ENCODE measurements at regions not wholly inside any gene's neighbourhood (a gene's known extent, or its start where the extent isn't known, plus 50 kb on each side); places are given as distances from the start of the nearest gene placed in this dataset.
"Not testable (repeated sequence)": the region's sequence is repeated elsewhere in the genome, so short reads cannot be mapped to it uniquely, and the experiment has no call there.

GRCh38 chr9:104980039-104980654 lies 52.2 kb upstream of the ABCA1 start:
- DNase-seq, result no peak

DNA sequence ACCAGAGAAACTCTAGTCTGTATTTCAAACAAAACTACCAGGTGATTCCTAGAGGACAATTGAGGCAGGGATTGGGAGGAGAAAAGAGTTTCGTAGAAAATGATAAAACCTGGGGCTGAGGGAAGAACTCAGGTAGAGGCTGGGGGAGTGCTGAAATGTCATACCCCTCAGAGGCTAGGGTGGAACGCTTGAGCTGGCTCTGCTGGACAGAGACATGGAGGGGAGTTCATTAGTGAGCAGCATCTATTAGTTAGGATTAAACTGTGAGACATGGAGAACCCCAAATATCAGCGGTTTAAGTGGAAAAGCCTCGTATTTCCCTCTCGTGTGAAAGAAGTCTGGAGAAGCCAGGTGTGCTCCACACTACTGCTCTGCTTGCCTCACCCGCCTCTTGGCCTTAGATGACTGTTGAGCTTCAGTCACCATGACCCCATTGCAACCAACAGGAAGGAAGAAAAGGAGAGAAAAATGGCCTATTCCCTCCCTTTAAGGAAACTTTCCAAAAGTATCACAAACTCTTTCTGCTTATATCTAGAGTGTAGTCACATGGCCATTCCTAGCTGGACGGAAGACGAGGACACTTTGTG lies 53.7 kb upstream of the ABCA1 start:
- DNase-seq, result no peak

- DNase-seq, result no peak
Observed at GRCh38 chr9:104982543-104982942, 54.6 kb upstream of the ABCA1 start.

- no peak for DNase-seq
Observed at GRCh38 chr9:104983491-104983890, 55.5 kb upstream of the ABCA1 start.

GRCh38 chr9:104984121-104984520 lies 56.2 kb upstream of the ABCA1 start:
- no peak for DNase-seq

- DNase-seq, result no peak
Observed at GRCh38 chr9:104984542-104984941, 56.6 kb upstream of the ABCA1 start.

GRCh38 chr9:104984948-104985347 lies 57.0 kb upstream of the ABCA1 start:
- DNase-seq, result peak; percentile 9

- DNase-seq, result no peak
Observed at GRCh38 chr9:104986096-104986495, 58.1 kb upstream of the ABCA1 start.

DNA sequence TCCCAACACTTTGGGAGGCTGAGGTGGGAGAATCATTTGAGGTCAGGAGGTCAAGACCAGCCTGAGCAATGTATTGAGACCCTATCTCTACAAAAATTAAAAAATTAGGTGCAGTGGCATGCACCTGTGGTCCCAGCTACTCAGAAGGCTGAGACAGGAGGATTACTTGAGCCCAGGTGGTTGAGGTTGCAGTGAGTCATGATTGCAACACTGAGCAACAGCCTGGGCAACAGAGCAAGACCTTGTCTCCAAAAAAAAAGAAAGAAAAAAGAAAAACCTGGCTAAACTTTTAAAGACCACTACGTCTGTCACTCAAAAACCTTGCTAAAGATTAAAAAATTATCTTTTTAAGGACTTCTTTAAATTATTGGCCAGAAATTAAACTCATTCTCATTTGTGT lies 59.8 kb upstream of the ABCA1 start:
- DNase-seq, result no peak

GRCh38 chr9:104988539-104988938 lies 60.6 kb upstream of the ABCA1 start:
- DNase-seq, result no peak

DNA sequence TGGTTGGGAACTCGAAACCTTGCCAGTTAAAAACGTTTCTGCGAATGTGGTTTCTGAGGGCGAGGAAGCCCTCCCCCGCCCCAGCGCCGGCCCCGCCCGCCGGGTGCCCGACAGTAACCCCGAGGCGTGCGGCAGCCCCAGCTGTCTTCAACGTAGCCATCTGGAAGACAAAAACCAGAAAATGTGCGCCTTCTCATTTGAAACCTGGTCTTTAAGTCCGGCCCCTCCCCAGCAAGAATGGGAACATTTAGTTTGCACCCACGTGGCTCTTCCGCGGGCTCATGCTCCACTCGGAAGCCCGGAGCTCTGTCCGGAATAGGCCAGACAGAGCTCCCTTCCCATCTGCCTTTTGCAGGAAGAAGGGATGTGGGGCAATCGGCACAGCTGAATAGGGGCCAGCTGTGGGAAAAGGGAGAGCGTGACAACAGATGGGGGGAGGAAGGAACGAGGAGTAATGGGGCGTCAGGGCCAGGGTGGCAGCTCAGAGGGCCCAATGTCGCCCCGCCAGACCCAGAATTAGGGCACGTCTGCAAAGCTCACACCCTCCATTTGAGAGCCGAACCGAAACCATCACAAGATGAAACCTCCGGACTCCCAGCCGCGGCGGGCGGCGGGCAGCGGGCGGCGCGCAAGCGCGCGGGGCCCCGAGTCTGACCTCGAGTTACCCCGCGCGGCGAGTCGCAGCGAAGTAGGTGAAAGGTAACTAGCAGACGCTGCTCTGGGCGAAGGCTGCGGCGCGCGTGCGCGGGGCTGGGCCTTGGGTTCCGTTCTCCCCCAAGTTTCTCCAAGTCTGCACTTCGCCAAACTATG lies 63.4 kb upstream of the ABCA1 start:
- peak; percentile 92 for DNase-seq

DNA sequence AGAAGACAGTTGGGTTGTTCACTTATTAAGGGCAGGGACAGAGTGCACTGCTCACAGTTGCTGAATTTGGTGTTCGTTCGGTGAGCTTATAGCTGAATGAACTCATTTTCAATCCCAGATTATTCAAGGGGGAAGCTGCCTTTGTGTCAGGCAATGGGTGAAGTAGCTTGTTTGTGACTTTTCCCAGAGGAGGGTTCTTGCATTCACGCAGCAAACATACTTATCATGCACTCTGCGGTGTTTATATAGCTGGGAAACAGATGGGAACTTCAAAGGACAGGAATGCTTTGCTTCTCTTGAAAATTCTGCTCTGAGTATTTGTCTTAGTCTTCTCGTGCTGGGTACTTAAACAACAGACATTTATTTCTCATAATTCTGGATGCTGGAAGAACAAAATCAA lies 64.7 kb upstream of the ABCA1 start:
- peak; percentile 34 for DNase-seq

DNA sequence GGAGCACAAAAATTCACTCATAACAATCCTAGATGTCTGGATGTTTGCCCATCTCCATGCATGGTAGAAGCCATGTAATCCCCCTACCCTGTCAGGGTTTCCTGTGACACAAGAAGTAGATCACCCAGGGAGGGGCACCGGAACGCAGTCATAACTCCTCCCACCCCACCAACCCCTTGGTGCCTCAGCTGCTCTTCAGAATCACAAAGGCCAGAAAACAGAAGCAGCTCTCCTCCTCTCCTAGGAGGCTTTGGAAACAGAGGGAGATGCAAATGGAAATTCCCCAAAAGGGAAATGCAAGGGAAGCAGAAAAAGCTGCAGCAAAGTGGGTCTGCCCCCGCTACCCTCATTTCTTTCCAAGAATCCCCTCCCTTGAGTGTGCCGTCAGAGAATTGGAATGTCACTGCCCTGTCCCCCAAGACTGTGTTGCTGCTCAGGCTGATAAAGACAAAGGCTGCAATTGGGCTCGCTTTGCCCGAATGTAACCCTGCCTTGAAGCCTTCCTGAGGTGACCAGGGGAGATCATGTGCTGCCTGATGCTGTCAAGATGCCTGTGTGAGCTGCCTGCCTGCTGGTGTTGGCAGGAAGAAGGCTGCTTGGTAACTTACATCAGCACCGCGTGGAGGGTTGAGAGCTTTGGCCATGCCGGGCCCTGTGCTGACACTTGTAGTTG lies 65.5 kb upstream of the ABCA1 start:
- peak; percentile 61 for DNase-seq

DNA sequence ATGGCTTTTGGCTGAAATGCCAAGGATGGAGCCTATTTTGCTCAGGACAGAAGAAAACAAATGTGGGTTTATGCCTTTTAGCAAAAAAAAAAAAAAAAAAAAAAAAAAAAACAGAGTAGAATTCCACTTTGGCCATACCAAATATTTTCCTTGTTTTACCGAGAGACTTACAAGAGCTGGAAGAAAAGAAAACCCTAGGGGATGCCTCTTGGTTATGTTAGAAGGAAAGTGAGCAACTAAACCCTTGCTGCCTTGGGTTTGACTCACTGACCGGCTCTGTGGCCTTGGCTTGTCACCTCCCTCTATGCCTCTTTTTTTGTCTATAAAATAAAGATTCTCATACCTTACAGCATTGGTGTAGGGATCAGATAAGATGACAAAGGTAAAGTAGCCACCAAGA lies 69.6 kb upstream of the ABCA1 start:
- DNase-seq, result no peak

GRCh38 chr9:104999136-104999535 lies 71.2 kb upstream of the ABCA1 start:
- no peak for DNase-seq

DNA sequence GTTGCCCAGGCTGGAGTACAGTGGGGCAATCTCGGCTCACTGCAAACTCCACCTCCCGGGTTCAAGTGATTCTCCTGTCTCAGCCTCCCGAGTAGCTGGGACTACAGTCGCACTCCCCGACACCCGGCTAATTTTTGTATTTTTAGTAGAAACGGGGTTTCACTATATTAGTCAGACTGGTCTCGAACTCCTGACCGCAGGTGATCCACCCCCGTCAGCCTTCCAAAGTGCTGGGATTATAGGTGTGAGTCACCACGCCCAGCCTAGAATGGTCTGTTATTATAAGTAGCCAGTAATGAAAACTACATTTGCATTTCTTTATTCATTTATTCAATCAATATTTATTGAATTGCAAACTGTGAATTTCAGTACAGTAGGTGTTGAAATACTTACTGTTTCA lies 72.6 kb upstream of the ABCA1 start:
- DNase-seq, result not testable (repeated sequence)

DNA sequence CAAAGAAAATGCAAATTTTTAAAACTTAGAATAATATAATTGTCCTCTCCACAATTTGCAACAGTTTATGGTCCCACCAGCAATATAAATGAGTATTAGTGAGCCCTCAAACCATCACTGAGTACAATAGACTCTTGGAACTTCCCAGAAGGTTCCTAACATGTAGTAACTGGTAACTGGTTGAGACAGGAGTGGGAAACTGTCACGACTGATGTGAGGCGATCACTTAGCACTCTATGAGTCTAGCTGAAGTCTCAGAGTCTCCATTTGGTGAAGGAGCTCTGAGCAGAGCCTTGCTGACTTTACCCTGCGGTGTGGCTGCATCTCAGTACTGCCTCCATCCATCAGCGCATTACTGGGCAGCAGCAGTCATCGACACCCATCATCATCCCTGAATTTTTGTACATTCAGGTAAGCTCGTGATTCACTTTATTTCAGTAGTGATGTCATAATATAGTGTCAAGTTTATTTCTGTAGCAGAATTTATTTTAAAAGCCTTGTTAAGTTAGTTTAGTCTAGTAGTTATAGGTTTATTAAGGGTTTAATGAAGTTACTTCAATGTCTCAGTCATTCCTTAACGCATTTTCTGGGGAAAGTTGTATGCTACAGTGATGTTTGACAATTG lies 76.6 kb upstream of the ABCA1 start:
- no peak for DNase-seq

DNA sequence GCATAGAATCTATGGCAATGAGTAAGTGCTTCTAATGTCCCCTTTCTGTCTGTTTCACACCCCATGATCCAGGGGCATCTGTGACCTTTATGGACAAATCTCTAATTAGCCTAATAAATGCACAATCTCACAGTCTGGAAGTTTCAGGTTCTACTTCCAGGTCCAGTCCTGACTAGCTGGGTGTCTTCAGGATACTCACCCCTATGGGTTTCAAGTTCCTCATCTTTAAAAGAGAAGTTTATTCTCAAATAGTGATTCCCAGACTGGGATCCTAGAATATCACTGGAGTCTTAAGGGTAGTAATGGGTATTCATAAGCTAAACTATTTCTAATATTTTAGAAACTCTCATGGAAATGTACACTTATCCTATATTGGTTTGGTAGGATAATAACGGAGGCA lies 77.2 kb upstream of the ABCA1 start:
- DNase-seq, result no peak

GRCh38 chr9:105006514-105006913 lies 78.6 kb upstream of the ABCA1 start:
- DNase-seq, result no peak

- DNase-seq, result no peak
Observed at GRCh38 chr9:105007143-105007542, 79.2 kb upstream of the ABCA1 start.

GRCh38 chr9:105010089-105010488 lies 82.1 kb upstream of the ABCA1 start:
- DNase-seq, result not testable (repeated sequence)

GRCh38 chr9:105021917-105022316 lies 94.0 kb upstream of the ABCA1 start:
- DNase-seq, result no peak

GRCh38 chr9:105022545-105022944 lies 94.6 kb upstream of the ABCA1 start:
- not testable (repeated sequence) for DNase-seq

Measured in retina (tissue), 1 donor.